Omental fat pad (tissue), 3 donors: ENCODE measurements at regions not wholly inside any gene's neighbourhood (a gene's known extent, or its start where the extent isn't known, plus 50 kb on each side); places are given as distances from the start of the nearest gene placed in this dataset.

Source experiments
- ATAC-seq: fragments of 150-250 bp; one replicate; pipeline ENCODE4 v1.9.1; 2016; ENCODE audit warnings: mild to moderate bottlenecking, moderate library complexity; ENCODE audit not compliant: low FRiP score
- DNase-seq: peaks from one replicate; pipeline ENCODE4 v3.0.0-alpha.2; 2019; ENCODE audit warnings: low spot score
- TF ChIP-seq, protein P1 (sequence below), 3 donors: fragments of 450-650 bp; IDR thresholded peaks; one replicate each; pipeline ENCODE4 v1.5.1; 2016 to 2017; ENCODE audit warnings: antibody characterized with exemption in 3 of 3, mild to moderate bottlenecking in 3 of 3, moderate library complexity in 2 of 3

DNA sequence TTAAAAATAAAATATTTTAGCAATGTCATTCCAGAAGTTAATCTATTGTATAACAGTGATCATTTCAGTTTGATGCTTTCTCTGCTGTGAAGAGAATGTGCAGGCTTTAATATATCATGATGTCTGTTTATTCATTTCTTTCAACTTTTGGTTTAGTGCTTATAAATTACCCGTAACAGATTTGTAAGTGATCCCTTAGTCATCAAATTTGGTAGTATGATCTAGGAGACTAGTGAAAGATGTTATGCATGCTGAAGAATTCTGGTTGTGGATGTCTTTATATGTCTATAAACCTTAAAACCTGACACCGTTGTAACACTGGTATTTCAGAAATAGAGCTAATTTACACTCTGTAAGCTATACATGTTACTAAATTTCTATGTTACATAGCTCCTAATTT, 260.4 kb downstream of the CPS1 start:
- TF ChIP-seq, protein P1, sequence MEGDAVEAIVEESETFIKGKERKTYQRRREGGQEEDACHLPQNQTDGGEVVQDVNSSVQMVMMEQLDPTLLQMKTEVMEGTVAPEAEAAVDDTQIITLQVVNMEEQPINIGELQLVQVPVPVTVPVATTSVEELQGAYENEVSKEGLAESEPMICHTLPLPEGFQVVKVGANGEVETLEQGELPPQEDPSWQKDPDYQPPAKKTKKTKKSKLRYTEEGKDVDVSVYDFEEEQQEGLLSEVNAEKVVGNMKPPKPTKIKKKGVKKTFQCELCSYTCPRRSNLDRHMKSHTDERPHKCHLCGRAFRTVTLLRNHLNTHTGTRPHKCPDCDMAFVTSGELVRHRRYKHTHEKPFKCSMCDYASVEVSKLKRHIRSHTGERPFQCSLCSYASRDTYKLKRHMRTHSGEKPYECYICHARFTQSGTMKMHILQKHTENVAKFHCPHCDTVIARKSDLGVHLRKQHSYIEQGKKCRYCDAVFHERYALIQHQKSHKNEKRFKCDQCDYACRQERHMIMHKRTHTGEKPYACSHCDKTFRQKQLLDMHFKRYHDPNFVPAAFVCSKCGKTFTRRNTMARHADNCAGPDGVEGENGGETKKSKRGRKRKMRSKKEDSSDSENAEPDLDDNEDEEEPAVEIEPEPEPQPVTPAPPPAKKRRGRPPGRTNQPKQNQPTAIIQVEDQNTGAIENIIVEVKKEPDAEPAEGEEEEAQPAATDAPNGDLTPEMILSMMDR (IDR thresholded peaks at IDR 0.05), result no peak
- no peak for DNase-seq
- no peak for ATAC-seq

DNA sequence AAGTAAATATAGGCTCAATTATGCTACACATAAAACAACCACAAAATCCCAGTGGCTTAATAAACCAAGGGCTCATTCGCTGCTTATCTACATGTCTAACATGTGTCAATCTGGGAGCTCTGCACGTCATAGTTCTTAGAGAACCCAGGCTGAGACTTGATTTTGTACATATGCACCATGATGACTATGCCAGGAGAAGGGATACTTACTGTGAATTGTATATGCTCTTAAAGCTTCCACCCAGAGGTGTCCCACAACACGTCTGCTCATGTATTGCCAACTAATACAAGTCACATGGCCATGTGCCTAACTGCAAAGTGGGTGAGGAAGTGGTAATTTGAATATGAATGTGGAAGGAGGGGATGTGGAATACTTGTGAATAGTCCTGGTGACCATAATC, 262.1 kb downstream of the CPS1 start:
- ATAC-seq, result no peak
- TF ChIP-seq, protein P1 (IDR thresholded peaks at IDR 0.05), result no peak
- no peak for DNase-seq

DNA sequence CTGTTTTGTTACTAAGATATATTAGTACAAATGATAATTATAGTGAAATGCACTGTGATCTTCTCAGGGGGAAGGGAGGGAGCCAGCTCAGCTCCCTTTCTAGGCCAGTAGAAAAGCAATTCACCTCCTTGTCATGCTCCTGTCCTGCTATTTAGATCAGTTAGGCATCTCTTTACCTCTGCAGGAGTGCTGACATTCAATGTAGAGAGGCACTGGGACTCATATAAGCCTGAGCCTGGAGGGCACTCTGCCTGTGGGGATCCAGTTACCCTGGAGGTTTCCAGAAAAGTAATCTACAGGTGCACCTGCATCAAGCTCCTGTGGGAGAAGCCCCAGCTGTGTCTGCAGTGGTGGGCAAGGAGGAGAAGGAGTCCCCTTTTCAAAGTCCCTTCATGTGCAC, 277.0 kb downstream of the CPS1 start:
- DNase-seq (no peak), ATAC-seq (no peak)

DNA sequence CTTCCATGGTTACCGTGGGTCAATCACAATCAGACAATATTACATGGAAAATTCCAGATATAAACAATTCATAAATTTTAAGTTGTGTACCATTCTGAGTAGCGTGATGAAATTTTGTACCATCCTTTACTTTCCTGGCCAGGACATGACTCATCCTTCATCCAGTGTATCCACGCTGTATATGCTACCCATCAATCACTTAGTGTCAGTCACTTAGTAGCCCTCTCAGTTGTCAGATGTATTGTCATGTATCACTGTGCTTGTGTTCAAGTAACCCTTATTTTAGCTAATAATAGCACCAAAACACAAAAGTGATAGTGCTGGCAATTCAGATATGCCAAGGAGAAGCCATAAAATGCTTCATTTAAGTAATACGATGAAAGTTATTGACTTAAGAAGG, 282.6 kb downstream of the CPS1 start:
- TF ChIP-seq, protein P1 (IDR thresholded peaks at IDR 0.05), result no peak
- ATAC-seq (no peak), DNase-seq (no peak)

More for the DNA sequence above, 277.0 kb downstream of the CPS1 start:
- TF ChIP-seq, protein P1 (IDR thresholded peaks at IDR 0.05), result no peak

DNA sequence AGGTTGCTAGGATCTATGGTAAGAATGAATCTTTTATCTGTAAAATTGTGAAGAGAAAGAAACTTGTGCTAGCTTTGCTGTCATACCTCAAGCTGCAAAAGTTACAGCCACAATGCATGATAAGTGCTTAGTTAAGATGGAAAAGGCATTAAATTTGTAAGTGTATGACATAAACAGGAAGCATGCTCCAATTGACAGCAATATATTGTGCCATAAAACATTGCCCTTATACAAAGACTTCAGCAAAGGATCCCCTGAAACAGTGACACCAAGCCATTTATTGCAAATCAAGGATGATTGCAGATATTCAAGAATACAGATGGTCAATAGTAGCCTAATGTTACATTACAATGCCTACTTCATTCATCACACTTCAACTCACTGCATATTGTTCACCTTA, 283.1 kb downstream of the CPS1 start:
- ATAC-seq, result no peak
- TF ChIP-seq, protein P1 (IDR thresholded peaks at IDR 0.05), result no peak
- no peak for DNase-seq

DNA sequence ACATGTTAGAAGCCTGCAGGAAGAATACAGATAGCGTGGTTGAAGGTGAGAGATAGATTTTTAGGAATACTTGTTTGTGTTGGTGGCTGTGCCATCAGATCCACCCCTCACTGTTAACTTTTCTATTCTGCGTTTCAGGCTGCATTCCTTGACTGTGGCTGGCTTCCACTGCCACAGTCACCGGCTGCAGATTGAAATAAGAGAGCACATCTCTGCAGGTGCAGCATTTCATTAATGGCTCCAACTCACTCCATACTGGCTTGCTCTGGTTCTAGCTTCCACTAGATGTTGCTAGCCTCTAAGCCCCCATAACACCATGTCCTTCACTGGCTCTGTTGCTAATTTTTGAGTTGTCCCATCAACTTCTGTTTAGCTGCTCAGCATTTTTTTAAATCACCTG, 286.5 kb downstream of the CPS1 start:
- ATAC-seq (no peak), DNase-seq (no peak)
- TF ChIP-seq, protein P1 (IDR thresholded peaks at IDR 0.05), result no peak

DNA sequence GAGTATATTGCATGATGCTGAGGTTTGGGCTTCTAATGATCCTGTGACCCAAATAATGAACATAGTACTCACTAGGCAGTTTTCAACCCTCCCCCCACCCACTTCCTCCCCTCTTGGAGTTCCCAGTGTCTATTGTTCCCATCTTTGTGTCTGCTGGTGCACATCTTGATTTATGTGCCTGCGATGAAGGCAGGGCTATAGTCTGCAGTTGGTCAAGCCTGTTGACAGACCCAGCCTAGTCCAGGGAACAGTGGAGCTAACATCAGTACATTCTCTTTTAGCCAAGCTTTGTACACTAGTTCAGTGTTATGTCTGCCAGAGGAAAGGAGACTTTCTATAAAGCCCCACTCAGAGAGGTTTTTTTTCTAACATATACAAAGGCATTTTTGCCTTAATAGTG, 287.6 kb downstream of the CPS1 start:
- TF ChIP-seq, protein P1 (IDR thresholded peaks at IDR 0.05), result no peak
- ATAC-seq (no peak), DNase-seq (no peak)
